ENCODE measurements at regions not wholly inside any gene's neighbourhood (a gene's known extent, or its start where the extent isn't known, plus 50 kb on each side); places are given as distances from the start of the nearest gene placed in this dataset.

DNA sequence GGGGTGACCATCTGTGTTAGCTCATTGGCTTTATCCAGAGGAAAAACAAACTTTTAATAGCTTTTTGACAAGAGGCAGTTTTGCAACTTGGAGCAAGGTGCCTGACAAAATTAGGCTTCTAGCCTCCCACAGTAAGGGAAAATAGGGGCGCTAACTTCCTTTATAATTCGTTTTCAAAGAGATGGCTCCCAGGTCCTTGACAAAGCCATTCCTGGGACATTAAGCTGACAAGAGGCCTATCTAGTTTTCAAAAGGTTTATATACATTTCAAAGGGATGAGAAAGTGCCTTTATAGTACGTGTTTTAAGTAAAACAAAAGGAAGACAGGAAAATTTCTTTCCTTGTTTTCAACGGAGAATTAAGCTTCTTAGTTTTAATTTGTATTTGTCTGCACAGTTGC, 159.4 kb upstream of the GCFC2 start:
- no peak for TF ChIP-seq EZH2phosphoT487 (IDR thresholded peaks at IDR 0.05; ENCODE audit: low read length)
- no peak for TF ChIP-seq EZH2 (optimal IDR thresholded peaks at IDR 0.05; ENCODE audit: low read depth, low read length)
- Histone ChIP-seq H3F3A (ENCODE audit: insufficient read depth, low read length) (no peaks in the 10 kb centered on the region), H3K4me1 (ENCODE audit: low read length) (no peaks in the 10 kb centered on the region), H4K20me1 (ENCODE audit: insufficient read depth, low read length) (no peaks in the 10 kb centered on the region), H3K4me3 (ENCODE audit: low read length) (no peak overlapping the region), H3K4me2 (ENCODE audit: low read depth, low read length) (peak overlapping the region; percentile 56; the same call in 1 of the 2 replicates), H3K27me3 (replicated peaks; ENCODE audit: insufficient read depth, low read length) (no peaks in the 10 kb centered on the region), H3K36me3 (replicated peaks; ENCODE audit: insufficient read depth, low read length) (no peaks in the 10 kb centered on the region), H3K79me2 (ENCODE audit: low read length) (no peaks in the 10 kb centered on the region), H2AFZ (ENCODE audit: low read length) (peak overlapping the region; percentile 78; the same call in 1 of the 2 replicates), H3K9me3 (replicated peaks; ENCODE audit: insufficient read depth, low read length) (no peaks in the 10 kb centered on the region), H3K9ac (ENCODE audit: low read length) (no peak overlapping the region), H3K9me2 (replicated peaks; ENCODE audit: insufficient read depth, low read length) (no peaks in the 10 kb centered on the region), H3K27ac (ENCODE audit: low read length) (no peak overlapping the region)
- DNase-seq: no peak

DNA sequence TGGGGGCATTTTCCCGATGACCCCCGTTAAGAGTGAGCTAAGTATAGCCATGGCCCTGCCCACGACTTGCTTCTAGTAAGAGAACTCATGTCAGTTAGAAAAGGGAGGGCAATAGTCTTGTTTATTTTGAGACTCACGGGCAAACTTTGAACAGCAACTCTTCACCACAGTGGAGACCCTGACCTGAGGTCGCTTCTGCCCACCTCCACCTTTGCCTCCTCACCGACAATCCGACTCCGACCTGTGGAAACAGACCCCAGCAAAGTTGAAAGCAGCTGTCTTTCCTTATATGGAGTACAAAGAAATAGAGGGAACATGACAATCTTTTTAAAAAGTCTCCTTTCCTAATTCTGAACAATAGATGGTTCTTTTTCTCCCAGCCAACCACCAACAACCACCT, 155.0 kb upstream of the GCFC2 start:
- Histone ChIP-seq H3K9me2 (replicated peaks; ENCODE audit: insufficient read depth, low read length) (no peaks in the 10 kb centered on the region), H3K9me3 (replicated peaks; ENCODE audit: insufficient read depth, low read length) (no peaks in the 10 kb centered on the region), H3K4me1 (ENCODE audit: low read length) (no peaks in the 10 kb centered on the region), H4K20me1 (ENCODE audit: insufficient read depth, low read length) (no peaks in the 10 kb centered on the region), H3K27ac (ENCODE audit: low read length) (no peak overlapping the region), H3K4me3 (ENCODE audit: low read length) (no peak overlapping the region), H3K9ac (ENCODE audit: low read length) (no peak overlapping the region), H3K36me3 (replicated peaks; ENCODE audit: insufficient read depth, low read length) (no peaks in the 10 kb centered on the region), H3K27me3 (replicated peaks; ENCODE audit: insufficient read depth, low read length) (no peaks in the 10 kb centered on the region), H2AFZ (ENCODE audit: low read length) (no peak overlapping the region), H3K4me2 (ENCODE audit: low read depth, low read length) (no peak overlapping the region), H3K79me2 (ENCODE audit: low read length) (no peaks in the 10 kb centered on the region), H3F3A (ENCODE audit: insufficient read depth, low read length) (no peaks in the 10 kb centered on the region)
- DNase-seq: no peak
- TF ChIP-seq, protein P1, sequence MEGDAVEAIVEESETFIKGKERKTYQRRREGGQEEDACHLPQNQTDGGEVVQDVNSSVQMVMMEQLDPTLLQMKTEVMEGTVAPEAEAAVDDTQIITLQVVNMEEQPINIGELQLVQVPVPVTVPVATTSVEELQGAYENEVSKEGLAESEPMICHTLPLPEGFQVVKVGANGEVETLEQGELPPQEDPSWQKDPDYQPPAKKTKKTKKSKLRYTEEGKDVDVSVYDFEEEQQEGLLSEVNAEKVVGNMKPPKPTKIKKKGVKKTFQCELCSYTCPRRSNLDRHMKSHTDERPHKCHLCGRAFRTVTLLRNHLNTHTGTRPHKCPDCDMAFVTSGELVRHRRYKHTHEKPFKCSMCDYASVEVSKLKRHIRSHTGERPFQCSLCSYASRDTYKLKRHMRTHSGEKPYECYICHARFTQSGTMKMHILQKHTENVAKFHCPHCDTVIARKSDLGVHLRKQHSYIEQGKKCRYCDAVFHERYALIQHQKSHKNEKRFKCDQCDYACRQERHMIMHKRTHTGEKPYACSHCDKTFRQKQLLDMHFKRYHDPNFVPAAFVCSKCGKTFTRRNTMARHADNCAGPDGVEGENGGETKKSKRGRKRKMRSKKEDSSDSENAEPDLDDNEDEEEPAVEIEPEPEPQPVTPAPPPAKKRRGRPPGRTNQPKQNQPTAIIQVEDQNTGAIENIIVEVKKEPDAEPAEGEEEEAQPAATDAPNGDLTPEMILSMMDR (IDR thresholded peaks at IDR 0.05; ENCODE audit: low read length): no peak
- TF ChIP-seq EZH2 (optimal IDR thresholded peaks at IDR 0.05; ENCODE audit: low read depth, low read length) (no peak), EZH2phosphoT487 (IDR thresholded peaks at IDR 0.05; ENCODE audit: low read length) (no peak)

DNA sequence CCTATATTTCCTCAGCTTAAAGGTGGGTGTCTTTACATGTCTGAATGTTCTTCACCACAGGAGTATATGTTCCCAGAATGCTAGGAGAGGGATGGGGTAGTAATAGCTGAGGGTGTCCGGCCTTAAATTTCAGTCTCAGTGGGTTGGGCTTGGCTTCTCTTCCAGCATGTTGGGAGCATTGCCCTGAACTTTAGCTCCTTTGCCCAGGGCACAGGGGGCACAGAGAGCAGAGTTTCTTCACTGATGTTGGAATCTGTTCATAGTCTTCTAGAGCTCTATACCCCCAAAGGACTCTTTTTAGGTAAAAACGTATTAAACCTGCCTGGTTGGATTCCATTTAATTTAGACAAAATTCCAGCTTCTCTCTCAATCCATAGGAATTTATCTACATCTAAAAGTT, 154.4 kb upstream of the GCFC2 start:
- Histone ChIP-seq H2AFZ (ENCODE audit: low read length) (no peak overlapping the region), H3K4me3 (ENCODE audit: low read length) (no peak overlapping the region), H3K27ac (ENCODE audit: low read length) (no peak overlapping the region), H3K9ac (ENCODE audit: low read length) (no peak overlapping the region), H3K9me3 (replicated peaks; ENCODE audit: insufficient read depth, low read length) (no peaks in the 10 kb centered on the region), H3K4me2 (ENCODE audit: low read depth, low read length) (no peak overlapping the region), H3K27me3 (replicated peaks; ENCODE audit: insufficient read depth, low read length) (no peaks in the 10 kb centered on the region), H4K20me1 (ENCODE audit: insufficient read depth, low read length) (no peaks in the 10 kb centered on the region), H3K9me2 (replicated peaks; ENCODE audit: insufficient read depth, low read length) (no peaks in the 10 kb centered on the region), H3K4me1 (ENCODE audit: low read length) (no peaks in the 10 kb centered on the region), H3F3A (ENCODE audit: insufficient read depth, low read length) (no peaks in the 10 kb centered on the region), H3K79me2 (ENCODE audit: low read length) (no peaks in the 10 kb centered on the region), H3K36me3 (replicated peaks; ENCODE audit: insufficient read depth, low read length) (no peaks in the 10 kb centered on the region)
- TF ChIP-seq EZH2phosphoT487 (IDR thresholded peaks at IDR 0.05; ENCODE audit: low read length) (no peak), EZH2 (optimal IDR thresholded peaks at IDR 0.05; ENCODE audit: low read depth, low read length) (no peak)
- TF ChIP-seq, protein P1 (IDR thresholded peaks at IDR 0.05; ENCODE audit: low read length): no peak
- DNase-seq: no peak

DNA sequence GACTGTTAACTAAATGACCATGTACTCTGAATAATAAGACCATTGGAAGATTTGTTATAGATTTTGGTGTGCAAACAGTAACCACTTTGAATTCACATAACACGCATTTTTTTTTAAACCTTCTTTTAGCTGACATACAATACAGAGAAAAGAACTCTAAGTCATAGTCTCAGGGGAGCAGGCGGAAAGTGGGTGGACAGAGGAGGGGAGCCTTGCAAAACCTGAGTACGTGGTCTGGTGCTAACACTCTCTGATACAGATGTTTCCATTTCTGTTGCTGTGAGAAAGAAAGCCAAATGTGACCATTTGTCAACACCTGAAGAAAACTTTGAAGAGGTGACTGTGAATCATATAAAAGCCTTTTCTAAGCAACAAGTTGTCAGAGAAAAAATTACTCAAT, 151.8 kb upstream of the GCFC2 start:
- H3K4me3 ChIP-seq (ENCODE audit: low read length): no peak overlapping the region
- H3K79me2 ChIP-seq (ENCODE audit: low read length): no peaks in the 10 kb centered on the region
- no peaks in the 10 kb centered on the region for H3K9me2 ChIP-seq (replicated peaks; ENCODE audit: insufficient read depth, low read length)
- no peaks in the 10 kb centered on the region for H3K4me1 ChIP-seq (ENCODE audit: low read length)
- no peaks in the 10 kb centered on the region for H3K27me3 ChIP-seq (replicated peaks; ENCODE audit: insufficient read depth, low read length)
- H3K4me2 ChIP-seq (ENCODE audit: low read depth, low read length): no peak overlapping the region
- H2AFZ ChIP-seq (ENCODE audit: low read length): no peak overlapping the region
- no peak overlapping the region for H3K27ac ChIP-seq (ENCODE audit: low read length)
- H3K9me3 ChIP-seq (replicated peaks; ENCODE audit: insufficient read depth, low read length): no peaks in the 10 kb centered on the region
- H4K20me1 ChIP-seq (ENCODE audit: insufficient read depth, low read length): no peaks in the 10 kb centered on the region
- no peak overlapping the region for H3K9ac ChIP-seq (ENCODE audit: low read length)
- DNase-seq: no peak
- H3F3A ChIP-seq (ENCODE audit: insufficient read depth, low read length): no peaks in the 10 kb centered on the region
- TF ChIP-seq EZH2 (optimal IDR thresholded peaks at IDR 0.05; ENCODE audit: low read depth, low read length) (no peak), EZH2phosphoT487 (IDR thresholded peaks at IDR 0.05; ENCODE audit: low read length) (no peak)
- TF ChIP-seq, protein P1 (IDR thresholded peaks at IDR 0.05; ENCODE audit: low read length): no peak
- H3K36me3 ChIP-seq (replicated peaks; ENCODE audit: insufficient read depth, low read length): no peaks in the 10 kb centered on the region
